GM21528 (cell line): ENCODE measurements at regions not wholly inside any gene's neighbourhood (a gene's known extent, or its start where the extent isn't known, plus 50 kb on each side); places are given as distances from the start of the nearest gene placed in this dataset.

ENCODE experiments used
- ATAC-seq: cut with Tn5 transposase; IDR thresholded peaks from one replicate; pipeline ENCODE4 v1.9.1; 2021; ENCODE audit warnings: mild to moderate bottlenecking, moderate library complexity; ENCODE audit not compliant: unreplicated experiment, low FRiP score

DNA sequence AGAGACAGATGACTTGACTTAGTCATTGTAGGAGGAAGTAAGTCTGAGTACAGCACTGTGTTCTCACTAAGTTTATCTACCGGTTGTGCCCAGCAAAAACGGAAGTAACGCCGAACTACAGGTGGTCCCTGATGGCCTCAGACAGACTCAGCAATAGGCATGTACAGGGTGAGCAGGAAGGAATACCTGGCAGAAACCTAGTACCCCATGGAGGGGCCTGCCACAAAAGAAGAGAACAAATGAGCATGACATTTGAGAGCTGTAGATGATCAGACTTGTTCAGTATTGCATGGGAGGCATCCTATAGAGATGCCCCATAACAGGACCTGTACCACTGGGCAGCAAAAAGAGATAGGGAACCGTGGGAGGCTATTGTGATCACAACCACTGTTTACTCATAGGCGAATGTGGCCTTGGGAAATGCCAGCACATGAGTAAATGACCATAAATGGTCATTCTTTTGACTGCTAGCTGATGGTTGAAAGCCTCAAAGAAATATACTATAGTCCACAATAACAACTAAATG lies 106.4 kb upstream of the TAB2 start:
- peak; percentile 67 for ATAC-seq

DNA sequence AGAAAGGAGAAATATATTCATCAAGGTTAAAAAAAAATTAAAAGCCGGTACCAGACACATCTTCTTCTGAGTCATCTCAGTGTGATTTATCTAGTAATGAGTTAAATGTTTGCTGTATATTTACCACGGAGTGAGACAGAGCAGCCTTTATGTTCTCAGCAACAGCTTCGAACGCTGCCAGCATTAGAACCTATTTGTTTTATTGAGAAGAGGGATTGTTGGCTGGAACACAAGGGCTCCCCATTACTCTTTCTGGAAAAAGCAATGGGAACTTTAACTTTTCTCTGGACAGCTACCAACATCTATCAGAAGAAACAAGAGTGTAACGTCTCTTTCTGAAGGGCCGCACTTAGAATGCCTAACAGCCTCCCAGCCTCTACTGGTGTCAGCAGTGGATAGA lies 105.3 kb upstream of the TAB2 start:
- no peak for ATAC-seq

DNA sequence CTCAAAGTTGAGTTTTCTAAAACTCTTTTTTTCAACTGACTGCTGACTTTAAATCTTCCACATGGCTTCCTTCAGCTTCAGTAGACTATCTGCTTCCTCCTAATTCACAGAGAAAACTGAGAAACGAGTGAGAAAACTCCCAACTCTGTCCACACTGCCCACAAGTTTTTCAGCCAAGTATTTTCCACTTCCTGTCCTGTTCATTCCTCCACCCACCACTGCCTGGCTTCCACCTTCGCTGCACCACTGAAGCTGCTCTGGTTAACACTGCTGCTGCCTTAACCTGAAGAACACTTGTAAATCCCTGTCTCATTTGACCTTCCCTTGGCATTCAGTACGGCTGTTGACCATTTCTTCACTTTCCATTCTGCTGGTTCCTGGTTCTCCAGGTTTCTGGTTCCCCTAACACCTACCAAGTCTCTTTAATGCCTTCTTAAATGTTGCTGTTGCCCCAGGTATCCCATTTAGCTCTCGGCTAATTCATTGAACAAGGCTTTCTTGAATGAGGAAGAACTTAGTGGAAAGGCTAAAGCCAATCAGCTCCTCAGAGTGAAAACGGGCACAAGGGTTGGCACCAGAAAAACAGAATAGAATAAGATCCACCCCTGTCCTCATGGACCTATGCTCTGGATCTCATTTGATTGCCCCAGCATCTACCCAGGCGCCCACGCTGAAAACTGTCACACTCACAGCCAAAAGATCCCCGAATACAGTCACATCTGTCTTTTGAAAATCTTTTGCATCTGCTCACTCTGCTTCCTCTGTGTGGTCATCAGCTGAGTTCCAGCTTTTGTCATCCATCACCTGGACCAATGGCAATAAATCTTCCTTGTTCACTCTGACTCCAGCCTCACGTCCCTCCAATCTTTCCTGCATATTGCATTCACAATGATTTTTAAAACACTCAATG lies 104.4 kb upstream of the TAB2 start:
- ATAC-seq = no peak

DNA sequence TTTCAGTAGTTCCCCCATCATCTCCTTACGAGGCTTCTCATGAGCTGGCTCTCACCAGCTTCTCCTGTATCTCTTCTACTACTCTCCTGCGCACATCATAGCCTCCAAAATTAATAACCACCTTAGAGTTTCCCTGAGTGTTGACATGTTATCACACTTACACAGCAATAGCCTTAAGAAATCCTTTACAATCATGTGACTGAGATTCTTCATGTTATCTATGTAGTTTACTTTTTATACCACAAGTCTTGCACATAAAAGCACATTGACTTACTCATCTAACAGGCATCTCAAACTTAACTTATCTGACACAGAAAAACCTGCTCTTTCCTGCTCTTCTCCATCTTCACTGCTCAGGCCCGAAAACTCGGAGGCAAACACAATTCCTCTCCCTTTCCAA lies 103.7 kb upstream of the TAB2 start:
- no peak for ATAC-seq

DNA sequence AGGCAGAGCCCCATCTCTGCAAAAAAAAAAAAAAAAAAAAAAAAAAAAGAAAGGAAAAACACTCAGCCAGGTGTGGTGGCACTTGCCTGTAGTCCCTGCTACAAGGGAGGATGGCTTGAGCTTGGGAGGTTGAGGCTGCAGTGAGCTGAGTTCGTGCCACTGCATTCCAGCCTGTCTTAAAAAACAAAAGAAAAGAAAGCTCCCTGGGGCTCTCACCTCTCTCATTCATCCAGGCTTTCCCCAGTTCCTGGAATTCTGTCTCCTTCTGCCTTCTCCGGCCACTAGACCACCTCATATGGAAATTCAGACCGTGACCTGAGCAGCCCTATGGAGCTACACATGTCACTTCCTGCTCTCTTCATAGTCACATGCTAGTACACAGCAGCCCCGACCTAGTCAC lies 101.1 kb upstream of the TAB2 start:
- no peak for ATAC-seq

DNA sequence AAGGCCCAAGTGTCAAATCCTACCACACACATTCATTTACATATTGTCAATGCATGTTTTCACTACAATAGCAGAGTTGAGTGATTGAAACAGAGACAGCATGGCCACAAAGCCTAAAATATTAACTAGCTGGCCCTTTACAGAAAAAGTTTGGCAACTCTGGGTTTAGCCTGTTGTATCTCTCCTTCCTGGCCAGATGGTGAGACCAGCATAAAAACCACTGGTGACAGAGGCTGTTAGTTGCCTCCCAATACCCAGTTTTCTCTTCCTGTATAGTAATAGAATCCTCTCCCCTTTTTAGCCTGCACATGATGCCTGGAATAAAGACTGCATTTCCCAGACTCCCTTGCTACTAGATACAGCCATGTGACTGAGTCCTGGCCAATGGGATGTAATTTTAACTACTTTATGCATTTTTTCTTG lies 100.0 kb upstream of the TAB2 start:
- ATAC-seq = peak; percentile 79

DNA sequence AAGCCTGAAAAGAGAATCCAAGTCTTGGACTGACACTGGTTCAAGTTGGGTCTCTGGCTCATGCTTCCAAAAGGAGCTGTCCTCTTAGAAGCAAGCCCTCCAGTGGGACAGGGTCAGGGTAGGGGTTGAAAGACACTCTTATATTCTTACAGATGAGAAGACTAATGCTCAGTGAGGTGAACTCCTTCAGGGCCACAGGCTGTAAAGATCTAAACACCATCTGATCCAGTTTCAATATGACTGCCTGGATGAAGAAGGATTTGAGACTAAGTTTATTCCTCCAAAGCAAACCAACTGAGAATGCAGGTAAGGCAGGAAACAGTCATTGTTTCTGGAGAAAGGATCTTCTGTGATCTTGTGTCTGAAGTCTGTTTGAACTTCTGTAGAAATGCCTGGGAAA lies 99.0 kb upstream of the TAB2 start:
- no peak for ATAC-seq

DNA sequence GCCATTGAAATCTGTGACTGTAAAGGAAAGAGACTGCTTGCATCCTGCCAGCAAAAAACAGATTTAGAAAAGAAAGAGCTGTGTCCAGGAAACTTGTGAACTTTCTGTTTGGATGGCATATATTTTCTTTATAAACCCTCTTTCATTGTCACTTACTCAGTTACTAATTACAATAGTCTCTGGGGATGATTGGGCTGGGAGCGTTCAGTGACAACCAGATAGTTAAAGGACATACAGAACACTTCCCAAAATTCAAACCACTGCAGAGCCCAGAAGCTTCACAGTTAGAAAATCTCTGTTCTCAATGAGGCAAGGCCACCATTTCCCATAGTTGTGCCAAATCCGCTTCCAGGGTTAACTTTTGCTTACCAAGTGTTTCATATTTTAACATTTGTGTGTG lies 98.6 kb upstream of the TAB2 start:
- no peak for ATAC-seq

DNA sequence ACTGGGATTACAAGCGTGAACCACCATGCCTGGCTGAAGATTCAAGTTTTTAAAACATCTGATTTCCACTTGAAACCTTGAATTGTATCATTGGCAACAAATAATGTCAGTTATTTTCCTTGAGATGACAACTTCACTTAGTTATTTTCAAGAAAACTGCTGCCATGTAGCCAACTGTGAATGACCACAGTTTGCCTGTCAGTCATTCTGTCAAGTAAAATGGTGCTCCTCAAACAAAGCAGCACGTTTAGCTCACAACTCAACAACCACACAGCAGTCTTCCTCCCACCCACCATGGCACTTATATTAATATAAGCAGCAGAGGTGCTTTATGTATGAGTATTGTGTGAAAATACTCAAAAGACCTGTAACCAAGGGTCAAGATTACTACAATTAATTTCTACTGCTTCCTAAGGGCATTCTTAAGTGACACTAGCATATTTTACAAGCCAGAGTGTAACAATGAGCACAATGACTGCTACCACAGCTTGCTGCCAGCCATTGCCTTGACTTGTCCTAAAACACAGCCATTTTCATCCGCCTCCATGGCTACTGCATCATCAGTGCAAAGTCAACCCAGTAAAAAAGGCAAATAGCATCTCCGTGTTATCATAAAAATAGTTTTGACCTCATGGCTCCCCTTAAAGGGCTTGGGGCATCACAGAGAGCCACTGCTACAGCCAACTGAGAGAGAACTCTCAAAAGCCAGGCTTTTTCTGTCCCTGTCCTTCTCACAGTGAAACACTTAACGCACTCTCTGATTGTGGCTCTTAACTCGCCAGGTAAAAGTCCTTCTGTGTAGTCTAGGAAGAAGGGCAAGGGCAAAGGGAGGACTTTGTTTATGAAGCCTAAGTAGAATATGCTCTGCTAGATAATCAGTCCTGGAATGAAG lies 96.4 kb upstream of the TAB2 start:
- ATAC-seq = no peak

DNA sequence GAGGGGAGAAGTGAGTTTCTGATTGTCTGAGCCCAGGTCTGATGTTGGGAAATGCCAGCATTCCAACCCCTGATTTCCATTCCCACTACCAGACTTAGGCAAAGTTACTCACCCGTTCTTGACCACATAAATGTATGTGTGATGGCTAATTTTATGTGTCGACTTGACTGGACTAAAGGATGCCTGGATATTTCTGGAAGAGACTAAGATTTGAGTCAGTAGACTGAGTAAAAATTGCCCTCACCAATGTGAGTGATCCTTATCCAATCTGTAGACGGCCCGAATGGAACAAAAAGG lies 95.8 kb upstream of the TAB2 start:
- ATAC-seq = no peak

DNA sequence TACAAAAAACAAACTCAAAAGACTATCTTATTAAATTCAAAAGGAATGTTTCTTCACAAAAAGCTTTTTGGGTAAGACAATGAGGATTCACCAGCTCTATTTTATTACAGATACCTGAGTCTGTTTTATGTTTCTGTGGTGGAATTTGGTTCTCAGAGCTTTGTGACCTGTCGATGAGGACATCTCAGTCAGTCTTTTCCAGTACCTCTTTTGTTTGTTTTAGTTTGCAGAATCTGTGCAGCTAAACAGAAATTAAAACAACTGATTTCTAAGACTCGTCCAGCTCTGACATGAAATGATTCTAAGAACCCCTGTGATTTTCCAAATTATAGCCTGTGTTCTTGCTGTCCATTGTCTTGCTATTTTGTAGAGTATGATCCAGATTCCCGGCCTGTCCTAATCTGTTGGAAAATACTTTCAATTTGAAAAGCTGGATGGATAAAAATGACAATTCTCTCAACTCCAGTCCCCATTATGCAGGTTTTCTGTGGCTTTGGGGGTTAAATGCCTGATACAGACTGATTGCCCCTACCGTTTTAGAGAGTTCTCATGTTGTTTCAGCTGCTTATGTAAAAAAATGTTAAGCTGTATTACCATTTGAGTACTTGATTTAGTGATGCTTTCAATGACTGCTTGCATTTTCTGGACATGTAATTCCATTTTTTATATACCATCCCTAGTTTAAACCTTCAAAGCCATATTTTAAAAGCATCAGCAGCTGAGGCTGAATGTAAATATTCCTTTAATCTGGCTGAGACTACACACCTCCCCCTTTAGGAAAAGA lies 94.2 kb upstream of the TAB2 start:
- ATAC-seq = no peak

DNA sequence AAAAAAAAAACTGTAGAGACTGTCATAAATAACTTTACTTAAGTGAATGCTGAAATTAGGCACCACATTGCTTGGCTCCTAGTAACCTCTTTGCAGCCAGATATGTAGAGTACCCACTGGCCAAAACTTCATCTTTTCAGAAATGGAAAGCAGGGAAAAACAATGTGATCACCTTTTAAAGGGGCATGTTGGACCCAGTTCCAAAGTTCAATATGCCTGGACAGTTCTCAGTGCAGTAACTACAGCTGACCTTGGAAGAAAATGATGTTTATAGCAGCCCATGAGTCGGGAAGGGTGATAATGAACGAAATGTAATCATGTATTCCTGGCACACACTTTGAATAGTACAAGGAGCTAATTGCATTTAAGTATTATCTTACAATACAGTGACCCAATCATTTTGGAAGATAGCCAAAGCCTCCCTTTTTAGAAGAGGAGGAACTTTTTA lies 93.6 kb upstream of the TAB2 start:
- no peak for ATAC-seq

DNA sequence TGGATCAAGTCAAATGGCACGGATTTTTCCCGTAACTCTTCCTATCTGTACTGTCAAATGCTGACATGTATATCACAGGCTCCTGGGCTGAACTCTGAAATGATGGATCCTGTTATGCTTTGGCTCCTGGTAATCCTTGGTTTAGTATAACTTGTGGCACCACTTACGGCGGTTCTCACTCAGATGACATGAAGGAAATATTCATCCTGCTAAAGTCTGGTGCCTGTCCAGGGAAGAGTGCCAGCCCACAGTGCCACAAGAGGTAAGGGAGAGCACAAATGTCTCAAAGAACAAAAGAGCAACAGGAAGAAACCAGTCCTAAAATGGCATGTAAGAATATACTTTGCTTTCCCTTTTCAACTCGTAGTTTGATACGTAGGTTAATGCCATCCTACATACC lies 93.1 kb upstream of the TAB2 start:
- ATAC-seq = no peak

DNA sequence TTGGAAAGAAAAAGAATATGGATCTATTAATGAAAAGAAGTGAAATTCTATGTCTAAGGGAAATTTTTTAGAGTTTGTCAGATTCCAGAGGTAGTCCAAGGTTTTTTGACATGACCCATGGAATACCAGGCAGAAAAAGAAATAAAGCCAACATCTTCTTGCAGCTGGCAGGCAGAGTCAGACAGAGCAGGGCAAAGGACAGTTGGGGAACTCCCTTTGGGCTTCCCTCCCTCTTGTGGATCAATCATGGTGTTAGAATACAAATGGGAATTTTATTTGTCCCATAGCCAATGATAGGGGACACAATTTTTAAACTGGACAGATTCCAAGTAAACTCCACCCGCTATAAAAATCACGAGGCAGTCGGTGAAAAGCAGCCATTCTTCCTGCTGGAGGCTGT lies 92.1 kb upstream of the TAB2 start:
- ATAC-seq = no peak

DNA sequence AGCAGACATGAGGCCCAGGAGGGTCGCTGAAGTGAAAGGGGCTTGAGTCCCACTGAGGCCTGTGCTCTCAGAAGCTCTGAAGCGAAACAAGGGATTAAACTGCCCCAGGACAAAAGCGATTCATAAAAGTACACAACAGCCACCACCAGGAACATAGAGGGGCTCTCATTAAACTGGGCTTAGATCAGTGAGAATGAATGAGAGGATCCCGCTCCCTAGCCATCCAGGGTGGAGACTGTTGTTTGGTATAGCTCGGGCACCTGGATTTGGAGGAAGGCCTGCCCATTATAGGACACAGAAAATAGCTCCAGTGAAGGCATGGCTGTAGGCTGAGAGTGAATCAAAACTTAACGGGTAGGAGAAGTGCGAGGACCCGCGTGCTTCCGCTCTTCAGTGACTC lies 91.6 kb upstream of the TAB2 start:
- no peak for ATAC-seq

DNA sequence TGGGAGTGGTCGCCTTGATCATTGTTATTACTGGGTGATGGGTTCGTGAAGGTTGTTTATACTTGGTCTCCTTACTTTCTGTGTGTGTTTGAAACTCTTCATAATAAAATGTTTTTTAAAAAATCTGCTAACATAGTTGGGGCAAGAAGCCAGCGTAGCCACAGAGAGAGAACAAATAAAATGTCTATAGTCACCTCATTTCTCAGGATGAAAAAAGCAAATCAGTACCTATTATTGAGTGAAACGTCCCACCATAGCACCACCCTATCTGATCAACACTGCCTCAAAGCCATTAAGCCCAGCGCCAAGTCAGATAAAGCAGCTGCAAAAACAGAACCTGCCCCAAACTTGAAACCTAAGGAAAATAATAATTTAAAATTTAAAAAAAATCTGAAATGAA lies 89.7 kb upstream of the TAB2 start:
- no peak for ATAC-seq

DNA sequence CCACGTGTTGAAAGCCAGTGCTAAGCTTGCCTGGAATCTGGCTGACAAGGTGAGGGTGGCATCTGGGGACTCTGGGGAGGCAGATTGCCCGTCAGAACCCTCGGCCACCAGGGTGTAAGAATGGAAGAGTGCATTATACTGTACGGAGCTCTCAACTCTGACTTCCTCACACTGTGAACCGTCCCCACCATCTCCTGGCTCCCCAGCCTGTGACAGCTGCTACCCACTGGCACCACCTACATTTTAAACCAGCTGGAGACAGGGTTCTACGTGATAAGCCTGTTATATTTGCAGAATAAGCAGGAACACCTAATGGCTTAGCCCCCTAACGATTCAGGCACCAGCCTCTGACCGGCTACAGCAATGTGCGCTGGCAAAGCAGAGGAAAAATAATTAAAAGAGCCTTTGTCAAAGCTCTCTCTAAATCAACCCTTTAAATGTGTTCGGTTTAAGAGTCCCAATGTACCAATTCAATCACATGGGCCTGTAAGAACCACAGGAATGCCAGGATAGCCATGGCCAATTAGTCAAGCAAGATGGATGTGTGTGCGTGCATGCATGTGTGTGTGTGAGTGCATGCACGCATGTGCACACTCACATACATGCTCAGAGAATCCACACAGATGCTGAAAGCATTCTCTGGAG lies 89.1 kb upstream of the TAB2 start:
- no peak for ATAC-seq

DNA sequence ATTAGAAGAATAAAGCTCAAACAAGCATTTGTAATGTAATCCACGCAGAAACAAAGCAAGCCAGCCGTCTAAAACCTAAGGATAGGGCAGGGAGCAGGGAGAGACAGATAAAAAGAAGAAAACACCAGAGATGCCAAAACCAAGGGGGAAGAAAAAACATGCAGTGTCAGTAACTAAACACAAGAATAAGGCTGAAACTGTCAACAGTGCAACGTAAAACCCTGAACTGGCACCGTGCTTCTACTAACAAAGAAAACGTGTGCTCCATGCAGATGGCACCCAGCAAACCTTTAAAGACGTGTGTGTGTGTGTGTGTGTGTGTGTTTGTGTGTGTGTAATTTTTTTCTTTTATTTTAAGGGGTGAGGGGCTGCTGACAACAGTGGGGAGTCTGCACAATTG lies 88.4 kb upstream of the TAB2 start:
- ATAC-seq = no peak

DNA sequence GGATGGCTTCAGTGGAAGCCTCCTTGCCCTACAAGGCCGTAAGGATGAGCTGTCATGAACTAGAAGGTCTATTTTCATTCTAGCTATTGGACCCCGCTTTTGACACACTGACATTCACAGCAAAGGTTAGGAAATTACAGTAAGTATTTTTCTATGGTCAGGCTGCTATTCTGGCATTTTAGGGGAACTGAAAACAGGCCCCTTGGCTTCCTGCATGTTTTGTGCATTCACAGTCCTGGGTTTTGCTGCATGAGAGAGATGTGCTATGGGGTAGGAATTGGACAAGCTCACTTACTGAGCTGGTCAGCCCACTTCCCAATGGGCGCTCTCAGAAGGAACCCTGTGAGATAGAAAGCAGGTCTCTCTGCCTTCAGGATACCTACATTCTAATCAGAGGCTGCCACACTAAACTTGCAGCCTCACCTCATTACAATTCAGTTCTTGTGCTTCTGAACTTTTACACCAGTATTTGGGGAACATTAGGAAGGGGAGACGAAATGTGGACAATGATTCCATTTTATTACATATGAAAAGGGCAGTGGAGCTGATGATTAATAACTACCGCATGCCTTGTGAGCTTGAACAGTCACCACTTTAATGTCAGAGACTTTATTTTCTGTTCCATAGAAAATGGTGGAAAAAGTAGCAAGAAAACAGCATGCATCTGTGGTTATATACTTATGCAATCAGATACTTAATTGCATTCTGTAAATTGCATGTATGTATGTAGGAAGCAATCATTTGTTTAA lies 86.6 kb upstream of the TAB2 start:
- no peak for ATAC-seq

DNA sequence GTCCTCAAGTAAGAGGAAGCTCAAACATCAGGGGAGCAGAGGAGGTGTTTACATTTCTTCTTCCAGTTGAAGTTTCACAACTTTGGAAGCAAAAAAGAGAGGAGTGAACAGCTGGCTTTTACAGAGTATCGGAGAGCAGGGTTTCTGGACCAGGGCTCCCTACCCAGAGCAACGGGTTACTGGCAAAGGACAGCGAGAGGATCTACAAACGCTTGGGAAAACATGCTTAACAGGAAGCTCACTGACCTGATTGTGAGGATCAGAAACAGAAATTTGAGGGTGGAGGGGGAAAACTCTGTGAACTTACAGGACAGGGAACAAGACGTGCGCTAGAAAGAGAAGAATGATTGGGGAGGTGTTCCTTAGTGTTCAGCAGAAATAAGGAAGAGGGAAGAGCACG lies 85.7 kb upstream of the TAB2 start:
- ATAC-seq = no peak
